RPMI8226 (cell line): ENCODE measurements at regions not wholly inside any gene's neighbourhood (a gene's known extent, or its start where the extent isn't known, plus 50 kb on each side); places are given as distances from the start of the nearest gene placed in this dataset.
"Not testable (repeated sequence)": the region's sequence is repeated elsewhere in the genome, so short reads cannot be mapped to it uniquely, and the experiment has no call there.

Experiments used
- DNase-seq: peaks from one replicate; pipeline ENCODE4 v3.0.0-alpha.2; 2015

- DNase-seq: no peak
Measured at GRCh38 chr13:84831666-84832657, 949.7 kb upstream of the SLITRK1 start.

- DNase-seq: no peak
Measured at GRCh38 chr13:84823528-84823927, 941.3 kb upstream of the SLITRK1 start.

DNA sequence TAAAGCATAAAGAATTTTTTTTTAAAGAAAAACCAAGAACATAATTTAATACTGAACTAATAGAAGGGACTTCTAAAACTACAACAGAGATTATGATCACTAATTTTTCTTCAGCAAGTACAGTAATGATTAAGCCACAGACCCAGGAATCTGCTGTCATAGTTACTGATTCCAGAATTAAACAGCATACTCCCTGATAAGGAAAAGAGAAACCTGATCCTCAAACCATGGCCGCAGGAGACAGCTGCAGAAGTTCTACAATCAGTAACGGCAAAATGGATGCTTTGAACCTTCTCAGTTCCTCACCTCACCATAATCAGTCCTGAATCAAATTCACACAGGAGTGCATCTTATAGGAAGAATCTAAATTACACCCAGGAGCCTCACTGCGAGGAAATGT, 939.0 kb upstream of the SLITRK1 start:
- no peak for DNase-seq

- DNase-seq: no peak
Measured at GRCh38 chr13:84816567-84817105, 934.4 kb upstream of the SLITRK1 start.

DNA sequence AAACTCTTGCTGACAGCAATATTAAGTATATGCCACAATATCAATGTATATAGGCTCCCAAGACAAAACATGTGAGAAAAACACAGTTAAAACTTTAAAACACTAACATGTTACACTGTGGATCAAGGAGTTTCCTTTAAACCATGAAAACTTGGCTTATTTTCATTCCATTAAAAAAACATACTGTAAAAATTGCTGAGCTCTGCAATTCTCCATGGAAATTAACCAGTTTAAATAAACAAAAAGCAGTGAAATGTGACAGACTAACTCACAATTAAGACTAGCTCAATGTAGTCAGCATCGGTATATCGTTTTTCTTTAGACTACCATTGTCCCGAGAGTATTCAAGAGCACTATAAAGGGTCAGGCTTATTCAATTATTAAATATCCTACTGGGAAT, 930.5 kb upstream of the SLITRK1 start:
- DNase-seq: no peak

DNA sequence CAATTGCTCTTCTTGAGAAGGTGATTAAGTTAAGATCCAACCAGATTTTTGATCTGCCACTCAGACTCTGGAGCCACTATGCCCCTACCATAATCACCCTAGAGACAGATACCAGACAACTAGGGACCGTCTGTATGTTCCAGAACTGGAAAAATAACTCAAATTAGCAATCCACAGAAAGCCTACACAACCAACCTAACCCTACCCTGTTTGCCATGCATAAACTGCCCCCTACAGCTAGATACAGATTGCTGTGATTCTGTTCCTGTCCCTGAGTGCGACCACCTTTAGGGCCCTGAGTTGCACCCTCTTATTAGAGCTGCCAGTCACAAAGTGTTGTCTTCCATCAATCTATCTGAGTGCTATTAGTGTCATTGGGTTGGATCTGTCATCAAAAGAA, 929.8 kb upstream of the SLITRK1 start:
- DNase-seq: no peak

DNA sequence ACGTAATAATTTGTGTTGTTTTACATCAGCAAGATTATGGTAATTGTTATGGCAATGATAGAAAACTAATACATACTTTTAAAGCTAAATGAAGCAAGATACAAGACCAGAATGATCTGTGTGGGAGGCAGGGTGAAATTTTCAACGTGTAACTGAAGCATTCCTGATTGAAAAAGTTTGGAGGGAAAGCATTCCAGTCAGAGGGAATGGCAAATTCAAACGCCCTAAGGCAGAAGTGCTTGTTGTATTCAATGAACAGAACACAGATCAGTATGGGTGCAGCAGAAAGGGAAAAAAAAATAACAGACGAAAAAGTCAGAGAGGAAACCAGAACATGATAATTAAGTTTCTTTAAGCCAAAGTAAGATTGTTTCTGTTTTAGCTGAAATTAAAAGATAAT, 928.5 kb upstream of the SLITRK1 start:
- no peak for DNase-seq

GRCh38 chr13:84802073-84802472, 919.8 kb upstream of the SLITRK1 start:
- no peak for DNase-seq

GRCh38 chr13:84784443-84785153, 902.3 kb upstream of the SLITRK1 start:
- DNase-seq: no peak

- no peak for DNase-seq
Measured at GRCh38 chr13:84777316-84777715, 895.0 kb upstream of the SLITRK1 start.

DNA sequence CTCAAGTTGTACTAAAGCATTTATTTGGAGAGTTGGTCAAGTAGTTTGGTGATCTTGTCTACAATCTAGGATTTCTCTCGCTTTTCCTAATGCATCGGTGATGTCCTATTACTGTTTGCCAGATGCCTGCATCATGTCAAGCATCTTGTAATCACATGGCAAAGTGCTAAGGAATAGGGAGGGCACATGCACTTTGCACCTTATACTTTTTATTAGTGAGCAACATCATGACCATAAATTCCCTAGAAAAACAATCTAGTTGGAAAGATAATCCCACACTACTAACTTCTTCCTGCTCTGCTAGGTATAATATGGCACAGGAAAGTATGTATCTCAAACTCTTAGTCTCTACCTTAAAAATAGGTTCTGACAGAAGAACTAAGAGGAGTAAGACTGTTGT, 894.3 kb upstream of the SLITRK1 start:
- no peak for DNase-seq

DNA sequence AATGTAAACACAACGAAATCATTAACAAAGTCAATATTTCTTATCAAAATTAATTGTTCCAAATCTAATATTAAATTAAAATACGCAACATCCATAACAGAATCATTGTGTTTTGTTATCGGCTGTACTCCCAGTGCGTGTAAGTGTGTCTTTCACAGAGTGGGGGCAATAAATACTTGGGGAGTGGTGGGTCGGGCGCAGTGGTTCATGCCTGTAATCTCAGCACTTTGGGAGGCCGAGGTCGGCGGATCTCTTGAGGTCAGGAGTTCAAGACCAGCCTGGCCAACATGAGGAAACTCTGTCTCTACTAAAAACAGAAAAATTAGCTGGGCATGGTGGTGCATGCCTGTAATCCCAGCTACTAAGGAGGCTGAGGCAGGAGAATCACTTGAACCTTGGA, 893.6 kb upstream of the SLITRK1 start:
- DNase-seq: not testable (repeated sequence)

- DNase-seq: no peak
Measured at GRCh38 chr13:84774111-84774510, 891.8 kb upstream of the SLITRK1 start.

DNA sequence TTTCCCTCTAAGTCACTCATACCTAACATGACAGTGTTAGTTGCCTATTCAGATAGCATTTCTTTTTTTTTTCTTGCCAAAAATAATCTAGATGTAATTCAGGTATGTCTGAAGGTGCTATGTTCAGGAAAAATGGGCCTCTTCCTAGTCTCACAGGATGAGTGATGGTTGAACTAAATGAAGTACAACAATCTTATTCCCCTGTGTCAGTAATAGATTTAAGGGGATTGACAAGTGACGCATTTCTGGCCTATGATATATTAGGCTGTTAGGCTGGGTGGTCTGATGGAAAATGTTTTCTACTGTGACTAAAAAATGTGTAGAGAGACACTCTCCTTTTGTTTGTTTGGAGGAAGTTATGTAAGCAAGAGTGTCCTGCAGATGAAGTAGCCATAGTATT, 878.7 kb upstream of the SLITRK1 start:
- no peak for DNase-seq

DNA sequence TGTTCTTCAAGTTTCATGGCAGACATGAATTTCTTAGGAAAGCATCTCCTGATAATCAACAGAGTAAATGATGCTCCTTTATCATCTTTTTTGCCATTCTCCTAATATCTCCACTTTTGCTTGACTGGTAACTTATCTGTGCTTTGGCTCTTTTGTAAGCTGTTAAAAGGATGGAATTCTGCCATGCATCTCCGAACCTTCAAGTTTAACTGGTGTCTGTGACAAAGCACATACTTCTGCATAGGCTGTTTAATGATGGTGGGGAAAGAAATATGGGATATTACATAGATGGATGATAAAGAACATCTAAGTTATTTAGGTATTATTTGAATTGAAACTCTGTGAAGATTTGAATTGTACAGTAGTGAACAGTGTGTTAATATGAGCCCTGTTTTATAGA, 866.9 kb upstream of the SLITRK1 start:
- no peak for DNase-seq

- DNase-seq: no peak
Measured at GRCh38 chr13:84745051-84745551, 862.8 kb upstream of the SLITRK1 start.

DNA sequence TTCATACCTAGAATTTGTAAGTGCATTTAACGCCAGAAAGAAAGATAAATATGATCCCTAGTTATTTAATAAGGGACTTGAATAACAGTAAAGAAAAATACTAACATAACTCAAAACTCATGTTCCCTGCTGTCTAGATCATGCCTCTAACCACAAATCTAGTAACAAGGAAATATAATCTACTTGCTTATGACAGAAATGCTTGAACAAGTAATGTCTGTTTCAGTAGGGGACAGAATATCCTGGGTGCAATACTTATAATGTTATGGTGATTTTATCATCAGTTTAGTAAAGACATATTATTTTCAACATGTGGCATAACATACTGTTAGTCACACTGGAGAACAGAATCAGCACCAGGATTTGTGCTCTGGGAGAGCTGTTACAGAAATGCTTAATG, 861.9 kb upstream of the SLITRK1 start:
- no peak for DNase-seq

DNA sequence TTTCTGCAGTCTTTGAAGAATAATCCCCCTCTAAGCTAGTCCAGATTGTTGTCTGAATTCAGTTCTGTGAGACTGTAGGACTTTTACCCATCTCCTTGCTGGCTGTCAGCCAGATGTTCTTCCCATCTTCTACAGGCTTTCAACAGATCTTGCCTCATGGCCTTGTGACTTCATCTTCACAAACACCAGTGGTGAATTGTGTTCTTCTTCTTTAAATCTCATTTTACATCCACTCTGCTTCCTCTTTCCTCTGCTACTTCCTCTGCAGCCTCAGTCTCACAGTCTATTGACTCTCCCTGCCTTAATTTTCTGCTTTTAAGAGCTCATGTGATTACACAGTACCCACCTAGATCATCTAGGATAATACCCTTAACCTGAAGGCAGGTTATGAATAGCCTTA, 859.0 kb upstream of the SLITRK1 start:
- DNase-seq: no peak

GRCh38 chr13:84739021-84739420, 856.7 kb upstream of the SLITRK1 start:
- DNase-seq: no peak

- DNase-seq: no peak
Measured at GRCh38 chr13:84737661-84738060, 855.4 kb upstream of the SLITRK1 start.

- no peak for DNase-seq
Measured at GRCh38 chr13:84730376-84730775, 848.1 kb upstream of the SLITRK1 start.

- DNase-seq: no peak
Measured at GRCh38 chr13:84705982-84706710, 823.9 kb upstream of the SLITRK1 start.

GRCh38 chr13:84702174-84702573, 819.9 kb upstream of the SLITRK1 start:
- no peak for DNase-seq
